ENCODE measurements at regions not wholly inside any gene's neighbourhood (a gene's known extent, or its start where the extent isn't known, plus 50 kb on each side); places are given as distances from the start of the nearest gene placed in this dataset.
A peak's percentile ranks its signal among the peaks of the same experiment; 100 is the strongest.

- DNase-seq (ENCODE audit: low read depth in 1 of 2, low spot score in 2 of 2): no peak
- Histone ChIP-seq H3K27ac (no peak overlapping the region), H3K27me3 (replicated peaks) (no peaks in the 10 kb centered on the region), H3K4me1 (replicated peaks) (no peaks in the 10 kb centered on the region), H3K36me3 (no peaks in the 10 kb centered on the region), H3K4me3 (no peak overlapping the region), H3K9me3 (replicated peaks) (no peaks in the 10 kb centered on the region)
Measured at GRCh38 chr1:116819081-116819480, 64.9 kb downstream of the CD2 start.

DNA sequence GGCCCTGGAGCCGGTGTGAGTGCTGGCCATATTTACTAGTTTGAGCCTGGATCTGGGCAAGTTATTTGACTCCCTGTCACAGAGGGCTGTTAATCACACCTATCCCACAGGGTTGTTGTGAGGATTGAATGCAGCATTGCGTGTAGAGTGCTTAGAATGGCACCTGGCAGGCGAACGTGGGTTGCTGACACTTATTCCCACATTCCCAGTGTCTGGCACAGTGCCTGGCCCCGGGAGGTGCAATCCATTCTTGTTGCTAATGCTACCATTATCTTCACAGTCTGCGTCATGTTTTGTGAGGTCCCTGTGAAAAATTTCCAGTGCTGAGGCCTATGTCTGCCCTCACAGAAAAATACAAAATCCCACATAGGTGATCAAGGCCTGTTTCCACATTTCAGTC is 66.1 kb downstream of the CD2 start:
- H3K9me3 ChIP-seq (replicated peaks): no peaks in the 10 kb centered on the region
- peak in 1 of 2 experiments; percentile 46 for DNase-seq (ENCODE audit: low read depth in 1 of 2, low spot score in 2 of 2)
- H3K27ac ChIP-seq: no peak overlapping the region
- no peaks in the 10 kb centered on the region for H3K36me3 ChIP-seq
- H3K4me3 ChIP-seq: no peak overlapping the region
- H3K4me1 ChIP-seq (replicated peaks): no peaks in the 10 kb centered on the region
- no peaks in the 10 kb centered on the region for H3K27me3 ChIP-seq (replicated peaks)

GRCh38 chr1:116821763-116822162 is 67.5 kb downstream of the CD2 start:
- DNase-seq (ENCODE audit: low read depth in 1 of 2, low spot score in 2 of 2): no peak
- Histone ChIP-seq H3K27ac (no peak overlapping the region), H3K27me3 (replicated peaks) (no peaks in the 10 kb centered on the region), H3K4me1 (replicated peaks) (no peaks in the 10 kb centered on the region), H3K4me3 (no peak overlapping the region), H3K9me3 (replicated peaks) (no peaks in the 10 kb centered on the region), H3K36me3 (no peaks in the 10 kb centered on the region)

DNA sequence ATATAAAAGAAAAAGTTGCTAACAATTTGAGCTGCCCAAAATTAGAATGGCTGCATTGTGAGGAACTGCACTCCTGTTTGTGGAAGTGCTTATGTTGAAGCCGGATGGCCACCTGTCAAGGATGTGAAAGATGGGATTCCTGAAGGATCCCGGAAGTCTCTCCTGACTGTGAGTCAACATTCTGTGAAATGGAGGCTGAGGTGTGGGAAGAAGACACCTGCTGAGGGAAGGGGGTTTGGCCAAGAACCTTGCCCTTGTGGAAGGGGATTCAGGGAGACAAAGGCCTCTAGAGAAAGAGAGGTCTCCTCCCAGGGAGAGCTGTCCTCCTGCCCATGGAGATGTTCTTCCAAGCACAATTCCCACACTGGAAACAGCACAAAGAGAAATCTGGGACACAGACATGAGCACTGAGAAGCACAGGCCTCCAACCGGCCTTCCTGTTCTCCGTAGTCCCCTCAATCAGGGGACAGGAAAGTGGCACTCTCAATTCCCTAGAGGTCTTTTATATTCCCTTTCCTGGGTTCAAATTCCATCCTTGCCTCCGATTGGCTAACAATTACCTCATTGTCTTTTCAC is 70.5 kb downstream of the CD2 start:
- no peak for DNase-seq (ENCODE audit: low read depth in 1 of 2, low spot score in 2 of 2)
- H3K27ac ChIP-seq: no peak overlapping the region
- H3K4me1 ChIP-seq (replicated peaks): no peaks in the 10 kb centered on the region
- H3K9me3 ChIP-seq (replicated peaks): no peaks in the 10 kb centered on the region
- no peaks in the 10 kb centered on the region for H3K36me3 ChIP-seq
- no peaks in the 10 kb centered on the region for H3K27me3 ChIP-seq (replicated peaks)
- H3K4me3 ChIP-seq: no peak overlapping the region

DNA sequence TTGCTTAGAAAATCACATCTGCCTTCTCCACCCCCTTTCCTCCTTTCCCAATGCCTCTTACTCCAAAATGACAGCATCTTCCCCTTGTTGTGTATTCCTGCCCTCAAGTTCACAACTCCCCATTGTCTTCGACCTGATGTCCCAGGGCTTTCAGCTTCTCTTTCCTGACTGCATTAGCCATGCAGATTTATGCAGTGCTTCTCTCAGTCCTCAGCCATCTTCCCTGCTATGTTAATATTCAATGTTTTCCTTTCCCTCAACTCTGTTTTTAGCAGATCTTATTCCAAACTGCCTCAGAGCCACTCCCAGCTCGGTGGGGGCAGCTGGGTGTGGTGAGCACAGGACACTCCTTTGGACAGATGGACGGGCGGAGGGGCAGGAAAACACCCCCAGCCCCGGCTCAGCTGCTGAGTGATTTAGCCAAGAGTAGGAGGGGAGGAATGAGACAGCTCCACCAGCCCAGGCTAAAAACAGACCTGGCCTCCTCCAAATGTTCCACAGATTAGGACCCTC is 71.0 kb downstream of the CD2 start:
- DNase-seq (ENCODE audit: low read depth in 1 of 2, low spot score in 2 of 2): no peak
- Histone ChIP-seq H3K4me1 (replicated peaks) (no peaks in the 10 kb centered on the region), H3K9me3 (replicated peaks) (no peaks in the 10 kb centered on the region), H3K4me3 (no peak overlapping the region), H3K36me3 (no peaks in the 10 kb centered on the region), H3K27me3 (replicated peaks) (no peaks in the 10 kb centered on the region), H3K27ac (no peak overlapping the region)

DNA sequence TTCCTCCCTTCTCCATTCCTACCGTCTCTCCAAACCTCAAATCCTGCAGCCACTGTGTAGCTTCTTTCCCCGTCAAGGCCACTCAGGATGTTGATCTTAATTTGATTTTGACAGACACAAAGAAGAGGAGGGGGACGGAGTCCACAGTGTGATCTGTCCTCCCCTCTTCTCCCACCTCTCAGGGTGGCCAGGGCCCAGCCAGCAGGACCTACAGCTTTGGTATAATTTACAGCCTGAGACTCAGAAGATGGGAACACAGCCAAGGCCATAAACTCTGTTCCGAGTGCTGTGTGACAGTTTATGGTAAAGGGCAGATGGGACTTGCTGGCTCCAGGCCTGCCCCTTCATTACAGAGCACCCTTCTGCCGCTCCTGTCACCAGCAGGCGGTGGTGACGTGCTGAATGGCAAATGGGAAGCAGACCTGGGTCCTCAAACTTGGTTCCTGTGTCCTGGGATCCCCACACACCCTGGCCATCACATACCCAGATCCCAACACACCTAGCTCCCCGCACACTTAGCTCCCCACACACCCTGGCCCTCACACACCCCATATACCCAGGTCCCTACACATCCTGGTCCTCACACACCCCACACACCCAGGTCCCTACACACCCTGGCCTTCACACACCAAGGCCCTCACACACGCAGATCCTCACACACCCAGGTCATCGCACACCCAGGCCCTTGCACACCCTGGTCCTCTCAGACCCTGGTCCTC is 71.6 kb downstream of the CD2 start:
- no peaks in the 10 kb centered on the region for H3K27me3 ChIP-seq (replicated peaks)
- H3K4me3 ChIP-seq: no peak overlapping the region
- H3K4me1 ChIP-seq (replicated peaks): no peaks in the 10 kb centered on the region
- DNase-seq (ENCODE audit: low read depth in 1 of 2, low spot score in 2 of 2): no peak
- H3K27ac ChIP-seq: no peak overlapping the region
- no peaks in the 10 kb centered on the region for H3K9me3 ChIP-seq (replicated peaks)
- H3K36me3 ChIP-seq: no peaks in the 10 kb centered on the region

DNA sequence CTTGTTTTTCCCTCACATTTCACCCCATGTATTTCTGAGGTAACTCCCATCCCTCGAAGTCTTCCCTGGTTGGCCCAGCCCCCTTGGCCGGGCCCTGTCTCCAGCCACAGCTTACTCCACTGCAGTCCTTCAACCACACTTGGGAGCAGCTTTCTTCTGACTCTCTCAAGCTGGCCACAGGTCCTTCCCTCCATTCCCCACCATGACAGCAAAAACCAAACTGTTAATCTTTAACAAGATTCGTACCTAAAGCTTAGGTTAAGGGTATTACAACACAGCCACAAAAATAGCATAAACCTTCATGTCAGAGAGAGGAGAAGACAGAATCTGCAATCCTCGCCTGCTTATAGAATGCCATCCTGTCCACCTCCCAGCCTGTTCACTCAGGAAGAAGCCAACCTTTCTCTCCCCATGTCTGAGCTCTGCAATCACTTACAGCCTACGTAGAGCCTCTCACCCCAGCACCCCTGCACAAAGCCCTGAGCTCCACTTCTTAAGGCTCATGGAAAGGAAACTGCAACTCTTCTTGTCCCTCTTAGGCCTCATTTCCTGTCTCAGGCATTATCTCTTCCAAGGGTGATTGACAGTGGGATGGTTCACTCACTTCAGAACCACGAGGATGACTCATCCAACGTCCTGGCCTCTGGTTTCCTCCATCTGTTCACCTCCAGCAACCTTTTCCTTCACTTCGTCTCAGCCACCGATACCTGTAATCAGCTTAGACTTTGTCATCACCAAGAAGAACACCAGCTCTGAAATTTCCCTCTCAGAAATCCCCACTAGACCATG is 72.8 kb downstream of the CD2 start:
- H3K27ac ChIP-seq: no peak overlapping the region
- no peak overlapping the region for H3K4me3 ChIP-seq
- H3K27me3 ChIP-seq (replicated peaks): no peaks in the 10 kb centered on the region
- H3K36me3 ChIP-seq: no peaks in the 10 kb centered on the region
- H3K9me3 ChIP-seq (replicated peaks): no peaks in the 10 kb centered on the region
- no peak for DNase-seq (ENCODE audit: low read depth in 1 of 2, low spot score in 2 of 2)
- H3K4me1 ChIP-seq (replicated peaks): no peaks in the 10 kb centered on the region

DNA sequence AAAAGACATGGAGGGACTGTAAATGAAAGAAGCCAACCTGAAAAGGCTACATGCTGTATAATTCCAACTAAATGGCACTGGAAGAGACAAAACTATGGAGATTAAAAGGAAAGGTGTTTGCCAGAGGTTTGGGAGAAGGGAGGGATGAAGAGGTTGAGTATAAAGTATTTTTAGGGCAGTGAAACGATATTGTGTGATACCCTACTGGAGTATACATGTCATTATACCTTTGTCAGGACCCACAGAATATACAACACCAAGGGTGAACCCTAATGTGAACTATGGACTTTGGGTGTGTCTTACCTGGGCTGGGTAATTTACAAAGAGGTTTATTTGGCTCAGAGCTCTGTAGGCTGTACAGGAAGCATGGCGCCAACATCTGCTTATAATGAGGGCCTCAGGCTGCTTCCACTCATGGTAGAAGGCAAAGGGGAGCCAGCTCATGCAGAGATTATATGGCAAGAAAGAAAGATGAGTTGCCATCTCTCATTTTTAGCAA is 73.4 kb downstream of the CD2 start:
- Histone ChIP-seq H3K27ac (no peak overlapping the region), H3K27me3 (replicated peaks) (no peaks in the 10 kb centered on the region), H3K36me3 (no peaks in the 10 kb centered on the region), H3K9me3 (replicated peaks) (no peaks in the 10 kb centered on the region), H3K4me1 (replicated peaks) (no peaks in the 10 kb centered on the region), H3K4me3 (no peak overlapping the region)
- no peak for DNase-seq (ENCODE audit: low read depth in 1 of 2, low spot score in 2 of 2)

- Histone ChIP-seq H3K4me3 (no peak overlapping the region), H3K36me3 (no peaks in the 10 kb centered on the region), H3K4me1 (replicated peaks) (no peaks in the 10 kb centered on the region), H3K27me3 (replicated peaks) (no peaks in the 10 kb centered on the region), H3K27ac (no peak overlapping the region), H3K9me3 (replicated peaks) (no peaks in the 10 kb centered on the region)
- DNase-seq (ENCODE audit: low read depth in 1 of 2, low spot score in 2 of 2): no peak
Measured at GRCh38 chr1:116832308-116832931, 77.3 kb upstream of the PTGFRN start.

- Histone ChIP-seq H3K36me3 (no peaks in the 10 kb centered on the region), H3K9me3 (replicated peaks) (no peaks in the 10 kb centered on the region), H3K27me3 (replicated peaks) (no peaks in the 10 kb centered on the region), H3K4me1 (replicated peaks) (no peaks in the 10 kb centered on the region), H3K4me3 (no peak overlapping the region), H3K27ac (no peak overlapping the region)
- DNase-seq (ENCODE audit: low read depth in 1 of 2, low spot score in 2 of 2): no peak
Measured at GRCh38 chr1:116832932-116833578, 76.7 kb upstream of the PTGFRN start.

DNA sequence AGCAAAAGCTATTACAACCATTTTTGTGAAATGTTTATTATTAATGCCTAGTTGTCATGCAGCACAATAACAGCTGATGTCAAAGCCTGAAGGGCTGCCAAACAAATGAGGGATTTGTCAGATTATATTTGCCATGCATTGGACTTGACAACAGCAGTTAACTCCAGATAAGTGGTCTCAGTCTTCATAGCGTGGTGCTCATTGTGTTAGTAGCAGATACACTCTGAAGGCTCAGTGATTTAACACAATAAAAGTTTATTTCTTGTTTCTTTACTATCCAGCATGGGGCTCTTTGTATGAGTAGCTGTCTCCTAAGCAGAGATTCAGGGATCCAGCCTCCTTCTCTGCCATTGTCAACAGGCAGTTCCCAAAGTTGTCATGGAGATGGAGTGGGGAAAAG is 76.0 kb upstream of the PTGFRN start:
- Histone ChIP-seq H3K9me3 (replicated peaks) (no peaks in the 10 kb centered on the region), H3K4me1 (replicated peaks) (no peaks in the 10 kb centered on the region), H3K36me3 (no peaks in the 10 kb centered on the region), H3K27ac (no peak overlapping the region), H3K4me3 (no peak overlapping the region), H3K27me3 (replicated peaks) (no peaks in the 10 kb centered on the region)
- no peak for DNase-seq (ENCODE audit: low read depth in 1 of 2, low spot score in 2 of 2)

- H3K27me3 ChIP-seq (replicated peaks): no peaks in the 10 kb centered on the region
- H3K36me3 ChIP-seq: no peaks in the 10 kb centered on the region
- no peak overlapping the region for H3K4me3 ChIP-seq
- DNase-seq (ENCODE audit: low read depth in 1 of 2, low spot score in 2 of 2): no peak
- H3K4me1 ChIP-seq (replicated peaks): no peaks in the 10 kb centered on the region
- H3K9me3 ChIP-seq (replicated peaks): no peaks in the 10 kb centered on the region
- no peak overlapping the region for H3K27ac ChIP-seq
Measured at GRCh38 chr1:116834595-116834994, 75.1 kb upstream of the PTGFRN start.

- no peak overlapping the region for H3K27ac ChIP-seq
- no peaks in the 10 kb centered on the region for H3K9me3 ChIP-seq (replicated peaks)
- no peaks in the 10 kb centered on the region for H3K4me1 ChIP-seq (replicated peaks)
- no peaks in the 10 kb centered on the region for H3K27me3 ChIP-seq (replicated peaks)
- H3K4me3 ChIP-seq: no peak overlapping the region
- H3K36me3 ChIP-seq: no peaks in the 10 kb centered on the region
- DNase-seq (ENCODE audit: low read depth in 1 of 2, low spot score in 2 of 2): no peak
Measured at GRCh38 chr1:116835161-116835560, 74.6 kb upstream of the PTGFRN start.

Measured in SJSA1 (cell line).